IMR-90 (cell line): ENCODE measurements at regions not wholly inside any gene's neighbourhood (a gene's known extent, or its start where the extent isn't known, plus 50 kb on each side); places are given as distances from the start of the nearest gene placed in this dataset.
"Not testable (repeated sequence)": the region's sequence is repeated elsewhere in the genome, so short reads cannot be mapped to it uniquely, and the experiment has no call there.

ENCODE experiments used
- ATAC-seq: fragments of 200-7000 bp; cut with Tn5 transposase; 2 replicates; pipeline ENCODE4 v1.9.1; 2020; ENCODE audit warnings: low read depth, mild to moderate bottlenecking, moderate library complexity
- BruUV-seq: library from RNA; stranded (reverse); fragments of 400-500 nt; replicated peaks from 2 replicates; lab custom pipeline; 2021; lab: Mats Ljungman, UMichigan
- CTCF ChIA-PET: fragments of 300-600 bp; formaldehyde crosslinking; extraction: SDS; loops from one replicate; lab custom pipeline; 2021; ENCODE audit warnings: antibody characterized with exemption; lab: Yijun Ruan, JAX
- POLR2A ChIA-PET: fragments of 300-600 bp; sonication (Branson Sonifier 250); formaldehyde crosslinking; loops from one replicate; lab custom pipeline; 2022; ENCODE audit warnings: antibody characterized with exemption; ENCODE audit not compliant: unreplicated experiment; lab: Charles Lee
- DNase-seq: peaks from one replicate; pipeline ENCODE4 v3.0.0; 2013
- H2AFZ ChIP-seq: replicated peaks from 2 replicates; pipeline ENCODE3; 2013; ENCODE audit warnings: low read length, mild to moderate bottlenecking; ENCODE audit not compliant: poor library complexity
- H2AK5ac ChIP-seq: 2 replicates; pipeline ENCODE4 v1.6.1; 2013; ENCODE audit warnings: low read depth, low read length, inconsistent platforms
- H2AK9ac ChIP-seq: replicated peaks from 2 replicates; pipeline ENCODE3; 2013; ENCODE audit warnings: mild to moderate bottlenecking, low read depth, low read length, moderate library complexity; ENCODE audit not compliant: poor library complexity
- H2BK120ac ChIP-seq: 2 replicates; pipeline ENCODE4 v1.6.1; 2013; ENCODE audit warnings: low read depth, low read length, inconsistent platforms
- H2BK15ac ChIP-seq: 3 replicates; pipeline ENCODE4 v1.6.1; 2013; ENCODE audit warnings: low read depth, low read length, inconsistent platforms
- H2BK20ac ChIP-seq: 2 replicates; pipeline ENCODE4 v1.6.1; 2013; ENCODE audit warnings: low read depth, mild to moderate bottlenecking, inconsistent platforms, low read length, moderate library complexity
- H2BK5ac ChIP-seq: 2 replicates; pipeline ENCODE4 v1.6.1; 2013; ENCODE audit warnings: mild to moderate bottlenecking, low read depth, low read length, inconsistent platforms; ENCODE audit not compliant: poor library complexity, severe bottlenecking
- H3K14ac ChIP-seq: replicated peaks from 2 replicates; pipeline ENCODE4 v1.6.1; 2013; ENCODE audit warnings: low read depth, low read length, inconsistent platforms
- H3K18ac ChIP-seq: 2 replicates; pipeline ENCODE4 v1.6.1; 2013; ENCODE audit warnings: low read depth, low read length, control low read depth
- H3K23ac ChIP-seq: 2 replicates; pipeline ENCODE4 v1.6.1; 2013; ENCODE audit warnings: low read depth, low read length, inconsistent platforms
- H3K27ac ChIP-seq: 2 replicates; pipeline ENCODE4 v1.5.1; 2013; ENCODE audit warnings: mild to moderate bottlenecking, control low read depth, low read length; ENCODE audit not compliant: insufficient read depth
- H3K27me3 ChIP-seq: 2 replicates; pipeline ENCODE4 v1.6.1; 2013; ENCODE audit warnings: low read length; ENCODE audit not compliant: control insufficient read depth, insufficient read depth
- H3K36me3 ChIP-seq: 2 replicates; pipeline ENCODE4 v1.6.1; 2013; ENCODE audit warnings: low read length, mixed read lengths; ENCODE audit not compliant: control insufficient read depth, insufficient read depth
- H3K4ac ChIP-seq: 2 replicates; pipeline ENCODE4 v1.6.1; 2013; ENCODE audit warnings: low read depth, low read length, inconsistent platforms
- H3K4me1 ChIP-seq: 2 replicates; pipeline ENCODE4 v1.6.1; 2013; ENCODE audit warnings: low read length, mixed read lengths; ENCODE audit not compliant: control insufficient read depth, insufficient read depth
- H3K4me2 ChIP-seq: 2 replicates; pipeline ENCODE4 v1.6.1; 2013; ENCODE audit warnings: low read depth, mild to moderate bottlenecking, control low read depth, low read length, moderate library complexity
- H3K4me3 ChIP-seq: 2 replicates; pipeline ENCODE4 v1.5.1; 2013; ENCODE audit warnings: low read depth, mild to moderate bottlenecking, control low read depth, low read length, moderate library complexity; ENCODE audit not compliant: insufficient read depth
- H3K56ac ChIP-seq: 2 replicates; pipeline ENCODE4 v1.6.1; 2013; ENCODE audit warnings: low read length, inconsistent platforms; ENCODE audit not compliant: insufficient read depth; ENCODE audit errors: extremely low read depth
- H3K79me1 ChIP-seq, 2 experiments: 2 replicates each; pipeline ENCODE4 v1.6.1; 2013; ENCODE audit warnings: low read length in 2 of 2, inconsistent platforms in 1 of 2, low read depth in 1 of 2
- H3K9ac ChIP-seq: 2 replicates; pipeline ENCODE4 v1.6.1; 2013; ENCODE audit warnings: low read depth, low read length, control low read depth
- H3K9me1 ChIP-seq: 2 replicates; pipeline ENCODE4 v1.6.1; 2013; ENCODE audit warnings: low read length, inconsistent platforms; ENCODE audit not compliant: insufficient read depth
- H3K9me3 ChIP-seq: 2 replicates; pipeline ENCODE4 v1.6.1; 2013; ENCODE audit warnings: low read length; ENCODE audit not compliant: control insufficient read depth, insufficient read depth
- H4K20me1 ChIP-seq: 2 replicates; pipeline ENCODE4 v1.6.1; 2013; ENCODE audit warnings: low read length, inconsistent platforms; ENCODE audit not compliant: insufficient read depth
- H4K5ac ChIP-seq: 2 replicates; pipeline ENCODE4 v1.6.1; 2013; ENCODE audit warnings: mild to moderate bottlenecking, low read depth, low read length, control low read depth
- H4K8ac ChIP-seq, 2 experiments: 2 replicates each; pipeline ENCODE4 v1.6.1; 2013; ENCODE audit warnings: low read depth in 2 of 2, low read length in 2 of 2, control low read depth in 1 of 2, inconsistent platforms in 1 of 2
- H4K91ac ChIP-seq: 2 replicates; pipeline ENCODE4 v1.6.1; 2013; ENCODE audit warnings: low read depth, low read length, inconsistent platforms; ENCODE audit not compliant: insufficient read depth
- WGBS, 2 experiments: methylation state at CpG; one replicate each; pipeline versions ENCODE4 v1.1.5 to v1.1.7; 2013; ENCODE audit warnings: missing lambda C conversion rate in 2 of 2; ENCODE audit not compliant: insufficient read length in 1 of 2; ENCODE audit errors: extremely low coverage in 2 of 2; 5-methylcytosine and 5-hydroxymethylcytosine counted together
- dilution Hi-C: fragments of 300-500 bp; cut with HindIII; formaldehyde crosslinking; loops from one replicate; pipeline ENCODE4 v1.14.3; 2018; ENCODE audit warnings: low sequenced_read_pairs; ENCODE audit not compliant: unreplicated experiment
- in situ Hi-C: fragments of 300-500 bp; cut with MboI; formaldehyde crosslinking; loops from 3 replicates; pipeline ENCODE4 v1.14.3; 2019; ENCODE audit warnings: low sequenced_read_pairs, inconsistent platforms, mixed read lengths
- intact Hi-C: fragments of 100-400 bp; cut with micrococcal nuclease; formaldehyde crosslinking; loops from 2 replicates; pipeline ENCODE4 v1.10.0; 2022

- H2AFZ ChIP-seq, H3K18ac ChIP-seq, H2BK120ac ChIP-seq, H2AK9ac ChIP-seq, H3K27me3 ChIP-seq, BruUV-seq, H2AK5ac ChIP-seq, in situ Hi-C loops, H4K20me1 ChIP-seq, CTCF ChIA-PET, H2BK15ac ChIP-seq, H3K9me3 ChIP-seq, H3K56ac ChIP-seq, ATAC-seq, H3K23ac ChIP-seq, H3K4me3 ChIP-seq, H3K9ac ChIP-seq, H3K4me1 ChIP-seq, H4K91ac ChIP-seq, H3K14ac ChIP-seq, H4K5ac ChIP-seq, DNase-seq, H3K27ac ChIP-seq, POLR2A ChIA-PET, H2BK5ac ChIP-seq, H3K36me3 ChIP-seq, H4K8ac ChIP-seq, H3K9me1 ChIP-seq, H3K79me1 ChIP-seq, dilution Hi-C loops, H2BK20ac ChIP-seq, intact Hi-C loops, H3K4me2 ChIP-seq, H3K4ac ChIP-seq: not testable (repeated sequence)
- 67% methylated on average over 1 of the region's 6 CpGs; no CpG with 5 or more reads in 1 of the 2 experiments for whole genome bisulfite sequencing, 2 experiments
These were observed 551.9 kb upstream of the EYS start for GRCh38 chr6:66258731-66259487.
